Liver (tissue), 8 donors: ENCODE measurements at regions not wholly inside any gene's neighbourhood (a gene's known extent, or its start where the extent isn't known, plus 50 kb on each side); places are given as distances from the start of the nearest gene placed in this dataset.

ENCODE experiments used
- DNase-seq: peaks from one replicate; pipeline ENCODE4 v3.0.0-alpha.2; 2017; ENCODE audit warnings: low spot score
- H3K27ac ChIP-seq, 2 donors: one replicate each; pipeline ENCODE4 v1.7.0; 2013; ENCODE audit warnings: inconsistent platforms in 2 of 2, low read length in 2 of 2, control low read depth in 1 of 2, low read depth in 1 of 2, mild to moderate bottlenecking in 1 of 2
- H3K27me3 ChIP-seq, 4 donors: one replicate each; pipeline versions ENCODE4 v1.6.1 to v1.7.0; 2013; ENCODE audit warnings: low read length in 3 of 4, inconsistent platforms in 1 of 4, mild to moderate bottlenecking in 1 of 4, moderate library complexity in 1 of 4; ENCODE audit not compliant: control insufficient read depth in 4 of 4, insufficient read depth in 4 of 4
- H3K36me3 ChIP-seq, 4 donors: one replicate each; pipeline versions ENCODE4 v1.6.1 to v1.7.0; 2013; ENCODE audit warnings: low read length in 3 of 4, mild to moderate bottlenecking in 3 of 4, low read depth in 1 of 4, moderate library complexity in 1 of 4; ENCODE audit not compliant: control insufficient read depth in 4 of 4, insufficient read depth in 3 of 4
- H3K4me1 ChIP-seq, 4 donors: one replicate each; pipeline versions ENCODE4 v1.6.1 to v1.7.0; 2013; ENCODE audit warnings: low read length in 3 of 4, mild to moderate bottlenecking in 3 of 4, moderate library complexity in 1 of 4; ENCODE audit not compliant: control insufficient read depth in 4 of 4, insufficient read depth in 4 of 4
- H3K4me3 ChIP-seq, 3 donors: one replicate each; pipeline versions ENCODE4 v1.6.1 to v1.7.0; 2013; ENCODE audit warnings: low read length in 3 of 3, control low read depth in 1 of 3, low read depth in 1 of 3, mild to moderate bottlenecking in 1 of 3
- H3K9ac ChIP-seq, 2 donors: one replicate each; pipeline ENCODE4 v1.7.0; 2013; ENCODE audit warnings: low read length in 2 of 2, mild to moderate bottlenecking in 2 of 2, moderate library complexity in 2 of 2, control low read depth in 1 of 2, low read depth in 1 of 2
- H3K9me3 ChIP-seq, 4 donors: one replicate each; pipeline versions ENCODE4 v1.6.1 to v1.7.0; 2013; ENCODE audit warnings: low read length in 3 of 4; ENCODE audit not compliant: control insufficient read depth in 4 of 4
- ATF3 ChIP-seq: IDR thresholded peaks from 2 replicates; pipeline ENCODE4 v1.6.1; 2016; ENCODE audit warnings: antibody characterized with exemption
- CTCF ChIP-seq: fragments of 150-350 bp; IDR thresholded peaks from 2 replicates; pipeline ENCODE4 v1.5.1; 2017; ENCODE audit warnings: improper control_type of control experiment, low read depth, low read length; ENCODE audit not compliant: missing input control
- EGR1 ChIP-seq, 2 donors: IDR thresholded peaks; 2 replicates each; pipeline ENCODE4 v1.6.1; 2016 to 2018; ENCODE audit warnings: antibody characterized with exemption in 2 of 2, low read depth in 2 of 2
- FOXA2 ChIP-seq: IDR thresholded peaks from 2 replicates; pipeline ENCODE4 v1.6.1; 2016; ENCODE audit warnings: antibody characterized with exemption
- GABPA ChIP-seq, 2 donors: IDR thresholded peaks in 1 of 2; conservative IDR thresholded peaks in 1 of 2; 2 replicates each; pipeline ENCODE4 v1.6.1; 2016; ENCODE audit warnings: antibody characterized with exemption in 2 of 2, mild to moderate bottlenecking in 1 of 2, moderate library complexity in 1 of 2
- HNF4A ChIP-seq, 2 donors: conservative IDR thresholded peaks; 2 replicates each; pipeline ENCODE4 v1.6.1; 2016; ENCODE audit warnings: antibody characterized with exemption in 2 of 2, mild to moderate bottlenecking in 2 of 2
- HNF4G ChIP-seq: IDR thresholded peaks from 2 replicates; pipeline ENCODE4 v1.6.1; 2016; ENCODE audit warnings: antibody characterized with exemption
- JUND ChIP-seq, 2 donors: IDR thresholded peaks; 2 replicates each; pipeline ENCODE4 v1.6.1; 2016; ENCODE audit warnings: antibody characterized with exemption in 2 of 2
- MAX ChIP-seq: IDR thresholded peaks from 2 replicates; pipeline ENCODE4 v1.6.1; 2016; ENCODE audit warnings: antibody characterized with exemption
- NR2F2 ChIP-seq: IDR thresholded peaks from 2 replicates; pipeline ENCODE4 v1.6.1; 2016; ENCODE audit warnings: antibody characterized with exemption
- RAD21 ChIP-seq, 2 donors: IDR thresholded peaks; 2 replicates each; pipeline ENCODE4 v1.6.1; 2016; ENCODE audit warnings: antibody characterized with exemption in 2 of 2, mild to moderate bottlenecking in 2 of 2
- REST ChIP-seq: IDR thresholded peaks from 2 replicates; pipeline ENCODE4 v1.6.1; 2016; ENCODE audit warnings: antibody characterized with exemption, mild to moderate bottlenecking
- RXRA ChIP-seq, 2 donors: IDR thresholded peaks; 2 replicates each; pipeline ENCODE4 v1.6.1; 2017 to 2018; ENCODE audit warnings: antibody characterized with exemption in 2 of 2, mild to moderate bottlenecking in 1 of 2
- SP1 ChIP-seq: IDR thresholded peaks from 2 replicates; pipeline ENCODE4 v1.6.1; 2018; ENCODE audit warnings: antibody characterized with exemption, mild to moderate bottlenecking
- TAF1 ChIP-seq: conservative IDR thresholded peaks from 2 replicates; pipeline ENCODE4 v1.6.1; 2016; ENCODE audit warnings: antibody characterized with exemption, mild to moderate bottlenecking
- YY1 ChIP-seq: IDR thresholded peaks from 2 replicates; pipeline ENCODE4 v1.6.1; 2016; ENCODE audit warnings: antibody characterized with exemption, mild to moderate bottlenecking
- ZBTB33 ChIP-seq: IDR thresholded peaks from 2 replicates; pipeline ENCODE4 v1.6.1; 2016; ENCODE audit warnings: antibody characterized with exemption
- WGBS: extraction: QIAGEN DNeasy Blood & Tissue Kit; methylation state at CpG from one replicate; pipeline ENCODE4 v1.1.7; 2013; 5-methylcytosine and 5-hydroxymethylcytosine counted together
- donor health status: healthy.
- donor health status: healthy.
- donor health status: healthy.
- donor health status: healthy.
- donor health status: healthy.

GRCh38 chr2:122315306-122315705, 559.9 kb downstream of the TSN start:
- TF ChIP-seq YY1 (no peak), CTCF (no peak), EGR1 (IDR thresholded peaks at IDR 0.05; ENCODE audit: low read depth in 2 of 2) (no peak), RAD21 (IDR thresholded peaks at IDR 0.05) (no peak), HNF4G (no peak), SP1 (no peak), GABPA (IDR thresholded peaks at IDR 0.05 in 1 of 2, conservative IDR thresholded peaks at IDR 0.05 in 1 of 2) (no peak), RXRA (IDR thresholded peaks at IDR 0.05) (no peak), FOXA2 (no peak), ZBTB33 (no peak)
- Histone ChIP-seq H3K36me3 (no peaks in the 10 kb centered on the region), H3K9ac (no peak overlapping the region), H3K27ac (no peak overlapping the region), H3K9me3 (no peaks in the 10 kb centered on the region), H3K27me3 (no peaks in the 10 kb centered on the region), H3K4me1 (no peaks in the 10 kb centered on the region), H3K4me3 (no peak overlapping the region)
- no peak for DNase-seq
- 71% methylated on average over 5 of the region's 5 CpGs for WGBS

GRCh38 chr2:122319539-122320132, 564.2 kb downstream of the TSN start:
- no peak for DNase-seq
- no peak overlapping the region for H3K27ac ChIP-seq
- WGBS, result 71% methylated on average over 4 of the region's 4 CpGs
- H3K4me1 ChIP-seq, result no peaks in the 10 kb centered on the region
- no peak overlapping the region for H3K4me3 ChIP-seq
- no peaks in the 10 kb centered on the region for H3K9me3 ChIP-seq
- no peaks in the 10 kb centered on the region for H3K27me3 ChIP-seq
- H3K36me3 ChIP-seq, result no peaks in the 10 kb centered on the region
- no peak for TF ChIP-seq GABPA (IDR thresholded peaks at IDR 0.05 in 1 of 2, conservative IDR thresholded peaks at IDR 0.05 in 1 of 2)
- TF ChIP-seq JUND (IDR thresholded peaks at IDR 0.05), result no peak
- no peak for TF ChIP-seq NR2F2
- TF ChIP-seq TAF1, result no peak
- no peak for TF ChIP-seq HNF4A (conservative IDR thresholded peaks at IDR 0.05)
- no peak for TF ChIP-seq YY1
- no peak for TF ChIP-seq HNF4G
- no peak for TF ChIP-seq FOXA2
- no peak for TF ChIP-seq ATF3
- TF ChIP-seq REST, result no peak
- TF ChIP-seq RXRA (IDR thresholded peaks at IDR 0.05), result no peak
- TF ChIP-seq MAX, result no peak
- no peak overlapping the region for H3K9ac ChIP-seq
